Mesenchymal stem cell (in vitro differentiated cells and primary cell): ENCODE measurements at regions not wholly inside any gene's neighbourhood (a gene's known extent, or its start where the extent isn't known, plus 50 kb on each side); places are given as distances from the start of the nearest gene placed in this dataset.

Experiments
- DNase-seq: peaks from one replicate; pipeline ENCODE4 v3.0.0-alpha.2; 2013
- H2AFZ ChIP-seq: one replicate; pipeline ENCODE4 v1.6.1; 2013; ENCODE audit warnings: low read depth, mild to moderate bottlenecking, control low read depth, inconsistent platforms, low read length, moderate library complexity
- H2AK5ac ChIP-seq: 2 replicates; pipeline ENCODE4 v1.6.1; 2013; ENCODE audit warnings: low read length, moderate library complexity, mild to moderate bottlenecking, inconsistent platforms; ENCODE audit not compliant: severe bottlenecking
- H2BK120ac ChIP-seq: one replicate; pipeline ENCODE4 v1.6.1; 2013; ENCODE audit warnings: low read depth, mild to moderate bottlenecking, inconsistent platforms, low read length, moderate library complexity
- H2BK12ac ChIP-seq, 2 experiments: one replicate each; pipeline ENCODE4 v1.6.1; 2013; ENCODE audit warnings: inconsistent platforms in 2 of 2, low read length in 2 of 2, mild to moderate bottlenecking in 2 of 2, moderate library complexity in 2 of 2, control low read depth in 1 of 2
- H2BK15ac ChIP-seq: one replicate; pipeline ENCODE4 v1.6.1; 2013; ENCODE audit warnings: mild to moderate bottlenecking, low read depth, inconsistent platforms; ENCODE audit not compliant: poor library complexity, severe bottlenecking
- H2BK5ac ChIP-seq: 2 replicates; pipeline ENCODE4 v1.6.1; 2013; ENCODE audit warnings: low read depth, mild to moderate bottlenecking, low read length, control low read depth, inconsistent platforms; ENCODE audit not compliant: poor library complexity, severe bottlenecking
- H3K14ac ChIP-seq, 2 experiments: one replicate each; pipeline ENCODE4 v1.6.1; 2013; ENCODE audit warnings: inconsistent platforms in 2 of 2, low read length in 2 of 2, control low read depth in 1 of 2, mild to moderate bottlenecking in 1 of 2, moderate library complexity in 1 of 2
- H3K18ac ChIP-seq, 2 experiments: one replicate each; pipeline ENCODE4 v1.6.1; 2013; ENCODE audit warnings: inconsistent platforms in 2 of 2, low read length in 2 of 2, control low read depth in 1 of 2, low read depth in 1 of 2, mild to moderate bottlenecking in 1 of 2
- H3K23ac ChIP-seq, 2 experiments: one replicate each; pipeline ENCODE4 v1.6.1; 2013; ENCODE audit warnings: inconsistent platforms in 2 of 2, low read length in 2 of 2, mild to moderate bottlenecking in 2 of 2, moderate library complexity in 2 of 2, control low read depth in 1 of 2
- H3K27ac ChIP-seq: 2 replicates; pipeline ENCODE4 v1.5.1; 2013; ENCODE audit warnings: mild to moderate bottlenecking, moderate library complexity, low read length, control low read depth, inconsistent platforms; ENCODE audit not compliant: poor library complexity, severe bottlenecking
- H3K27me3 ChIP-seq, 2 experiments: 2 replicates each; pipeline versions ENCODE4 v1.6.1 to v1.7.0; 2013; ENCODE audit warnings: low read length in 2 of 2, mild to moderate bottlenecking in 2 of 2, moderate library complexity in 2 of 2, control low read depth in 1 of 2, inconsistent platforms in 1 of 2; ENCODE audit not compliant: control insufficient read depth in 1 of 2, insufficient read depth in 1 of 2
- H3K36me3 ChIP-seq, 2 experiments: 2 replicates each; pipeline versions ENCODE4 v1.6.1 to v1.7.0; 2013; ENCODE audit warnings: low read length in 2 of 2, control low read depth in 1 of 2, inconsistent platforms in 1 of 2, low read depth in 1 of 2, mild to moderate bottlenecking in 1 of 2; ENCODE audit not compliant: insufficient read depth in 2 of 2, control insufficient read depth in 1 of 2
- H3K4ac ChIP-seq, 2 experiments: one replicate each; pipeline ENCODE4 v1.6.1; 2013; ENCODE audit warnings: inconsistent platforms in 2 of 2, low read length in 2 of 2, mild to moderate bottlenecking in 2 of 2, moderate library complexity in 2 of 2, control low read depth in 1 of 2, low read depth in 1 of 2
- H3K4me1 ChIP-seq: 2 replicates; pipeline ENCODE4 v1.6.1; 2013; ENCODE audit warnings: low read depth, low read length, control low read depth; ENCODE audit not compliant: control insufficient read depth, insufficient read depth
- H3K4me2 ChIP-seq: 2 replicates; pipeline ENCODE4 v1.6.1; 2013; ENCODE audit warnings: low read length, mild to moderate bottlenecking, inconsistent platforms; ENCODE audit not compliant: poor library complexity, severe bottlenecking
- H3K4me3 ChIP-seq, 2 experiments: 2 replicates each; pipeline versions ENCODE4 v1.5.1 to v1.7.0; 2013; ENCODE audit warnings: low read length in 2 of 2, mild to moderate bottlenecking in 2 of 2, control low read depth in 1 of 2, low read depth in 1 of 2; ENCODE audit not compliant: insufficient read depth in 1 of 2
- H3K79me1 ChIP-seq: replicated peaks from 2 replicates; pipeline ENCODE4 v1.6.1; 2013; ENCODE audit warnings: mild to moderate bottlenecking, control low read depth, low read length, inconsistent platforms; ENCODE audit not compliant: poor library complexity, severe bottlenecking
- H3K9ac ChIP-seq: 2 replicates; pipeline ENCODE4 v1.7.0; 2013; ENCODE audit warnings: mild to moderate bottlenecking, low read length, moderate library complexity
- H3K9me3 ChIP-seq: 2 replicates; pipeline ENCODE4 v1.7.0; 2013; ENCODE audit warnings: mild to moderate bottlenecking, low read length; ENCODE audit not compliant: control insufficient read depth
- H4K8ac ChIP-seq: one replicate; pipeline ENCODE4 v1.6.1; 2013; ENCODE audit warnings: inconsistent platforms, mild to moderate bottlenecking, low read length, moderate library complexity
- H4K91ac ChIP-seq: one replicate; pipeline ENCODE4 v1.6.1; 2013; ENCODE audit warnings: mild to moderate bottlenecking, low read length, inconsistent platforms
- WGBS: methylation state at CpG from one replicate; pipeline ENCODE4 v1.1.7; 2013; ENCODE audit warnings: mixed read lengths; 5-methylcytosine and 5-hydroxymethylcytosine counted together

DNA sequence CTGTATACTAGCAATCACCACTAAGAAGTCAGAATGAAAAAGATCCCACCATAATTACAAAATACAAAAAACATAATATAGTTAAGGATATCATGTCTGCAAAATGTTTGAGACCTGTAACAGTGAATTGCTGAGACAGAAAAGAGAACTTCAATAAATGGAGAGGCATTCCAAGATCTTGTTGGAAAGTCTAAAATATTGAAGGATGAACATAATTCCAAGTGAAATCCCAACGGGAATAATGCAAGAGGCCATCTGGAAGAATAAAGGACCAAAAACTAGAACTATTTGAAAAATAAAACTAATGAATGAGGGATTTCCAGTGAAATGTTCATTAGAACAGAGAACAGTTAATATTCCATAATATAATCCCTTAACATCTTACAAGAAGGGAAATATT, 110.9 kb downstream of the COL6A6 start:
- H3K4me2 ChIP-seq, result no peak overlapping the region
- H3K23ac ChIP-seq, result no peak overlapping the region
- no peak overlapping the region for H3K14ac ChIP-seq
- no peak overlapping the region for H2AK5ac ChIP-seq
- H3K79me1 ChIP-seq, result no peaks in the 10 kb centered on the region
- no peak overlapping the region for H3K4ac ChIP-seq
- H3K9ac ChIP-seq, result no peak overlapping the region
- H3K27me3 ChIP-seq, result peaks cover 3 to 7% of the 10 kb centered on the region in 2 experiments
- no peak overlapping the region for H3K4me3 ChIP-seq
- no peak overlapping the region for H3K18ac ChIP-seq
- no peak overlapping the region for H2BK5ac ChIP-seq
- H4K91ac ChIP-seq, result no peak overlapping the region
- no peaks in the 10 kb centered on the region for H3K4me1 ChIP-seq
- H2BK12ac ChIP-seq, result no peak overlapping the region
- WGBS, result 89% methylated on average over 1 of the region's 1 CpG
- no peaks in the 10 kb centered on the region for H3K9me3 ChIP-seq
- H2BK120ac ChIP-seq, result no peak overlapping the region
- no peaks in the 10 kb centered on the region for H3K36me3 ChIP-seq
- DNase-seq, result no peak
- no peak overlapping the region for H2BK15ac ChIP-seq
- no peak overlapping the region for H2AFZ ChIP-seq
- H3K27ac ChIP-seq, result no peak overlapping the region
- H4K8ac ChIP-seq, result no peak overlapping the region
